H1 (cell line): ENCODE measurements at regions not wholly inside any gene's neighbourhood (a gene's known extent, or its start where the extent isn't known, plus 50 kb on each side); places are given as distances from the start of the nearest gene placed in this dataset.

ENCODE experiments used
- CTCF ChIA-PET: fragments of 300-600 bp; sonication (Branson Sonifier 250); formaldehyde crosslinking; loops from one replicate; lab custom pipeline; 2021; ENCODE audit not compliant: partially characterized antibody; lab: Charles Lee
- POLR2A ChIA-PET: fragments of 300-600 bp; sonication (Branson Sonifier 250); formaldehyde crosslinking; loops from one replicate; lab custom pipeline; 2021; ENCODE audit warnings: inconsistent platforms; ENCODE audit not compliant: partially characterized antibody; lab: Charles Lee
- DNase-seq, 2 experiments: peaks; one replicate each; pipeline versions ENCODE4 v3.0.0 to v3.0.0-alpha.2; 2010 to 2022; ENCODE audit warnings: low spot score in 2 of 2, low read depth in 1 of 2, mixed read lengths in 1 of 2
- FAIRE-seq: peaks from 2 replicates; lab custom pipeline; 2011; peaks lifted over from hg19 to GRCh38; lab: Jason Lieb, UNC
- H2AFZ ChIP-seq: 2 replicates; pipeline ENCODE4 v1.8.1; 2012; ENCODE audit warnings: low read length, inconsistent platforms
- H2AK5ac ChIP-seq: 2 replicates; pipeline ENCODE4 v1.6.1; 2013; ENCODE audit warnings: low read depth, low read length
- H2BK120ac ChIP-seq: replicated peaks from 2 replicates; pipeline ENCODE3; 2013; ENCODE audit warnings: low read depth, low read length, inconsistent platforms
- H2BK12ac ChIP-seq: 2 replicates; pipeline ENCODE4 v1.6.1; 2013; ENCODE audit warnings: low read depth, low read length
- H2BK15ac ChIP-seq: 2 replicates; pipeline ENCODE4 v1.6.1; 2013; ENCODE audit warnings: low read length
- H2BK20ac ChIP-seq: 2 replicates; pipeline ENCODE4 v1.6.1; 2013; ENCODE audit warnings: low read length
- H2BK5ac ChIP-seq: 2 replicates; pipeline ENCODE4 v1.6.1; 2013; ENCODE audit warnings: low read depth, low read length
- H3K14ac ChIP-seq: 2 replicates; pipeline ENCODE4 v1.6.1; 2013; ENCODE audit warnings: inconsistent platforms; ENCODE audit not compliant: insufficient read length
- H3K18ac ChIP-seq: 2 replicates; pipeline ENCODE4 v1.6.1; 2013; ENCODE audit warnings: low read length; ENCODE audit errors: extremely low read depth
- H3K23ac ChIP-seq: 2 replicates; pipeline ENCODE4 v1.6.1; 2013; ENCODE audit warnings: inconsistent platforms; ENCODE audit not compliant: insufficient read length
- H3K23me2 ChIP-seq: 2 replicates; pipeline ENCODE4 v1.6.1; 2013; ENCODE audit warnings: low read depth, low read length
- H3K27ac ChIP-seq: 2 replicates; pipeline ENCODE4 v1.6.1; 2011; ENCODE audit warnings: low read depth, low read length, inconsistent platforms
- H3K27me3 ChIP-seq, 4 experiments: replicated peaks in 1 of 4; 1 replicate in 1 of 4; 2 replicates in 3 of 4; pipeline versions ENCODE4 v1.6.1 to v1.8.1; 2011 to 2013; ENCODE audit warnings: low read length in 3 of 4, mild to moderate bottlenecking in 3 of 4, inconsistent platforms in 2 of 4, mixed read lengths in 2 of 4, moderate library complexity in 1 of 4; ENCODE audit not compliant: control insufficient read depth in 3 of 4, insufficient read depth in 3 of 4; ENCODE audit errors: extremely low read depth in 1 of 4
- H3K36me3 ChIP-seq, 4 experiments: 2 replicates each; pipeline versions ENCODE4 v1.6.1 to v1.8.1; 2011 to 2013; ENCODE audit warnings: mild to moderate bottlenecking in 4 of 4, low read length in 3 of 4, moderate library complexity in 2 of 4, control low read depth in 1 of 4, inconsistent platforms in 1 of 4; ENCODE audit not compliant: insufficient read depth in 4 of 4, control insufficient read depth in 2 of 4
- H3K4ac ChIP-seq: replicated peaks from 2 replicates; pipeline ENCODE3; 2013; ENCODE audit warnings: low read length, low read depth, mixed read lengths, inconsistent platforms; ENCODE audit not compliant: insufficient read length
- H3K4me1 ChIP-seq, 4 experiments: replicated peaks in 1 of 4; 1 replicate in 1 of 4; 2 replicates in 3 of 4; pipeline versions ENCODE4 v1.6.1 to v1.8.1; 2011 to 2013; ENCODE audit warnings: low read length in 3 of 4, inconsistent platforms in 2 of 4, mixed read lengths in 1 of 4; ENCODE audit not compliant: insufficient read depth in 4 of 4, control insufficient read depth in 3 of 4
- H3K4me2 ChIP-seq, 2 experiments: 2 replicates each; pipeline versions ENCODE4 v1.6.1 to v1.8.1; 2011 to 2013; ENCODE audit warnings: low read depth in 2 of 2, low read length in 2 of 2, control low read depth in 1 of 2, inconsistent platforms in 1 of 2, mild to moderate bottlenecking in 1 of 2; ENCODE audit not compliant: insufficient read depth in 1 of 2
- H3K4me3 ChIP-seq, 4 experiments: fragments of 200-600, 300-600 bp in 1 of 4; sonication (generic), shearing (Covaris generic), sonication (Bioruptor Twin) in 1 of 4; 2 replicates each; pipeline versions ENCODE4 v1.5.1 to v1.8.1; 2011 to 2016; ENCODE audit warnings: low read length in 4 of 4, low read depth in 3 of 4, control low read depth in 2 of 4, inconsistent platforms in 2 of 4, mild to moderate bottlenecking in 2 of 4, mixed read lengths in 1 of 4, moderate library complexity in 1 of 4; ENCODE audit not compliant: insufficient read depth in 2 of 4; ENCODE audit errors: extremely low read depth in 1 of 4
- H3K56ac ChIP-seq: replicated peaks from 2 replicates; pipeline ENCODE3; 2013; ENCODE audit warnings: low read depth, mild to moderate bottlenecking, mixed read lengths, low read length, inconsistent platforms; ENCODE audit not compliant: insufficient read length
- H3K79me1 ChIP-seq: 2 replicates; pipeline ENCODE4 v1.6.1; 2013; ENCODE audit warnings: low read depth, low read length, control low read depth
- H3K79me2 ChIP-seq, 2 experiments: 2 replicates each; pipeline versions ENCODE4 v1.6.1 to v1.8.1; 2012 to 2013; ENCODE audit warnings: low read length in 2 of 2, mild to moderate bottlenecking in 2 of 2, inconsistent platforms in 1 of 2; ENCODE audit not compliant: insufficient read depth in 2 of 2, control insufficient read depth in 1 of 2
- H3K9ac ChIP-seq, 4 experiments: replicated peaks in 1 of 4; 1 replicate in 1 of 4; 2 replicates in 3 of 4; pipeline versions ENCODE4 v1.6.1 to v1.8.1; 2011 to 2013; ENCODE audit warnings: low read depth in 3 of 4, low read length in 3 of 4, control low read depth in 2 of 4, mild to moderate bottlenecking in 2 of 4, moderate library complexity in 2 of 4, inconsistent platforms in 1 of 4; ENCODE audit errors: extremely low read depth in 1 of 4
- H3K9me3 ChIP-seq, 2 experiments: 2 replicates each; pipeline versions ENCODE4 v1.6.1 to v1.8.1; 2012 to 2013; ENCODE audit warnings: mild to moderate bottlenecking in 2 of 2, moderate library complexity in 2 of 2, control low read depth in 1 of 2, inconsistent platforms in 1 of 2, low read depth in 1 of 2, low read length in 1 of 2, mixed read lengths in 1 of 2; ENCODE audit not compliant: insufficient read depth in 2 of 2
- H4K20me1 ChIP-seq, 2 experiments: replicated peaks in 1 of 2; 2 replicates each; pipeline versions ENCODE3 to v1.8.1; 2011 to 2013; ENCODE audit warnings: inconsistent platforms in 2 of 2, low read length in 2 of 2, mild to moderate bottlenecking in 1 of 2; ENCODE audit not compliant: insufficient read depth in 2 of 2, control insufficient read depth in 1 of 2
- H4K5ac ChIP-seq: 2 replicates; pipeline ENCODE4 v1.6.1; 2013; ENCODE audit warnings: low read length, low read depth, mixed read lengths, inconsistent platforms; ENCODE audit not compliant: insufficient read length
- H4K8ac ChIP-seq: 2 replicates; pipeline ENCODE4 v1.8.0; 2013; ENCODE audit warnings: mild to moderate bottlenecking, moderate library complexity, low read length, inconsistent platforms; ENCODE audit not compliant: insufficient read depth; ENCODE audit errors: extremely low read depth
- H4K91ac ChIP-seq: replicated peaks from 2 replicates; pipeline ENCODE3; 2013; ENCODE audit warnings: low read length, mixed read lengths, inconsistent platforms; ENCODE audit not compliant: insufficient read length
- MAX ChIP-seq: IDR thresholded peaks from 2 replicates; pipeline ENCODE4 v1.6.1; 2012; ENCODE audit warnings: inconsistent platforms
- POLR2AphosphoS5 ChIP-seq: IDR thresholded peaks from 2 replicates; pipeline ENCODE4 v1.6.1; 2011; ENCODE audit warnings: low read depth, low read length
- RBBP5 ChIP-seq: IDR thresholded peaks from 2 replicates; pipeline ENCODE4 v1.7.1; 2012; ENCODE audit warnings: low read depth, mild to moderate bottlenecking, inconsistent platforms, low read length, moderate library complexity, borderline replicate concordance
- TCF12 ChIP-seq: IDR thresholded peaks from 2 replicates; pipeline ENCODE4 v1.6.1; 2011; ENCODE audit warnings: low read depth, mild to moderate bottlenecking, low read length
- WGBS, 2 experiments: shearing (Covaris generic) in 1 of 2; methylation state at CpG; one replicate each; pipeline versions ENCODE4 v1.1.6 to v1.1.7; 2013 to 2015; ENCODE audit warnings: low lambda C conversion rate in 2 of 2, mixed read lengths in 2 of 2, inconsistent platforms in 1 of 2, low coverage in 1 of 2, missing lambda C conversion rate in 1 of 2; ENCODE audit not compliant: insufficient replicate concordance in 2 of 2, insufficient coverage in 1 of 2, insufficient read length in 1 of 2; ENCODE audit errors: extremely low coverage in 1 of 2, missing lambda C conversion rate in 1 of 2; 5-methylcytosine and 5-hydroxymethylcytosine counted together

- H2BK5ac ChIP-seq, result no peak overlapping the region
- H3K79me1 ChIP-seq, result no peaks in the 10 kb centered on the region
- no peak overlapping the region for H2BK20ac ChIP-seq
- no peak overlapping the region for H2BK12ac ChIP-seq
- H3K56ac ChIP-seq, result no peak overlapping the region
- H4K91ac ChIP-seq, result no peak overlapping the region
- TF ChIP-seq POLR2AphosphoS5 (no peak), RBBP5 (no peak), TCF12 (no peak), MAX (no peak)
- TF ChIP-seq, all 59 proteins: peak for 0
- no peak overlapping the region for H4K8ac ChIP-seq
- H3K4me1 ChIP-seq, result peaks cover 0 to 3% (median 1%) of the 10 kb centered on the region in 4 experiments; a peak in 3 of 7 replicates
- H3K27me3 ChIP-seq, result no peaks in the 10 kb centered on the region
- CTCF ChIA-PET, result interaction anchor here (1.4 kb wide), 1 partner anchor 13 kb away, joined by 4 read pairs; no protein-coding TSS in a partner anchor
- H3K23me2 ChIP-seq, result no peaks in the 10 kb centered on the region
- no peak overlapping the region for H2BK120ac ChIP-seq
- POLR2A ChIA-PET, result no interaction called here
- no peaks in the 10 kb centered on the region for H3K9me3 ChIP-seq
- 90% methylated on average over 4 of the region's 4 CpGs; no CpG with 5 or more reads in 1 of the 2 experiments for WGBS, 2 experiments
- H3K14ac ChIP-seq, result no peak overlapping the region
- H2BK15ac ChIP-seq, result no peak overlapping the region
- H3K18ac ChIP-seq, result no peak overlapping the region
- no peak overlapping the region for H3K23ac ChIP-seq
- H2AK5ac ChIP-seq, result no peak overlapping the region
- FAIRE-seq (no peak), DNase-seq (no peak)
- no peaks in the 10 kb centered on the region for H3K36me3 ChIP-seq
- no peak overlapping the region for H2AFZ ChIP-seq
- H3K4me3 ChIP-seq, result no peak overlapping the region
- no peaks in the 10 kb centered on the region for H3K79me2 ChIP-seq
- no peak overlapping the region for H4K5ac ChIP-seq
- no peak overlapping the region for H3K4ac ChIP-seq
- H3K27ac ChIP-seq, result no peak overlapping the region
- H3K9ac ChIP-seq, result no peak overlapping the region
- H4K20me1 ChIP-seq, result peaks cover 0 to 2% of the 10 kb centered on the region in 2 experiments
- H3K4me2 ChIP-seq, result no peak overlapping the region
Measured at GRCh38 chr11:33413301-33413700, 156.1 kb downstream of the HIPK3 start.
